Activated T-cell treated with anti-CD3 and anti-CD28 coated beads, Interleukin-2, amount 50 U/mL, for 24 hours (primary cell): ENCODE measurements at regions not wholly inside any gene's neighbourhood (a gene's known extent, or its start where the extent isn't known, plus 50 kb on each side); places are given as distances from the start of the nearest gene placed in this dataset.
A peak's percentile ranks its signal among the peaks of the same experiment; 100 is the strongest.

Experiments
- DNase-seq: peaks from one replicate; pipeline ENCODE4 v3.0.0-alpha.2; 2020
- H3K27ac Mint-ChIP-seq: 2 replicates; pipeline ENCODE4 v1.8.0; 2020; ENCODE audit warnings: mild to moderate bottlenecking, mixed read lengths
- H3K27me3 Mint-ChIP-seq: 2 replicates; pipeline ENCODE4 v1.8.0; 2020; ENCODE audit warnings: mixed read lengths
- H3K36me3 Mint-ChIP-seq: 2 replicates; pipeline ENCODE4 v1.8.0; 2020; ENCODE audit warnings: low read depth, mixed read lengths
- H3K4me1 Mint-ChIP-seq: 2 replicates; pipeline ENCODE4 v1.8.0; 2020; ENCODE audit warnings: low read depth, mixed read lengths
- H3K4me3 Mint-ChIP-seq: 2 replicates; pipeline ENCODE4 v1.8.0; 2020; ENCODE audit warnings: mild to moderate bottlenecking, moderate library complexity, mixed read lengths
- H3K9me3 Mint-ChIP-seq: 2 replicates; pipeline ENCODE4 v1.8.0; 2020; ENCODE audit warnings: mixed read lengths

DNA sequence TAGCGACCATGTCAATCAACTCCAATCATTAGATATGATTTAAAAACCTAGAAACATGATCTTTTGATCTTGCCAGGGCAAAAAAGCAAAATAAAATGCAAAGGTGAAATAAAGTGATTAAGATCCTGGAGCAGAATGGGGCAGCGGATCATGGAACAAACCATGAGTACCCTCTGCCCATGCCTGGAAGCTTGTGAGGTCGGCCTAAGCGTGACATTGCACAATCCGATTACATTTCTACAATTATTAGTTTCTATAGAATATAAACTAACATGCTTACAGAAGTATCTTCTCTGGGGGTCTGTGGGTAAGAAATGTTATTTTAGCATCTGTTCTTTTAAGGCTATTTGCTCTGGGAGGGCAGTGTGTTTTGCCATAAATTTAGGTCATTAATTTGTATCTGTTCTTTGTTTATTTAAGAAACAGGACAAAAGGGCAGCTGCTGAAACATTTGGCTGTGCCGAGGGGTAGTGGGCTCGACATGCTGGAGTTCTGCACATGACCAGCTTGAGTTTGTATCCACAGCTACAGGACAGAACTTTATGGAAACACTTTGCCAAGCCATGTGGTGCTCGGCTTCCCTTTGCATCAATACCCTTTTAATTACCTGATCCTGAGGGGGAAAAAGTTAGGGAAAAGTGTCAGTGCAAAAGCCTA lies 55.9 kb downstream of the ZBTB18 start:
- no peak overlapping the region for H3K4me3 Mint-ChIP-seq
- no peaks in the 10 kb centered on the region for H3K4me1 Mint-ChIP-seq
- H3K36me3 Mint-ChIP-seq = no peaks in the 10 kb centered on the region
- H3K9me3 Mint-ChIP-seq = no peaks in the 10 kb centered on the region
- no peak for DNase-seq
- no peak overlapping the region for H3K27ac Mint-ChIP-seq
- peaks cover 6% of the 10 kb centered on the region for H3K27me3 Mint-ChIP-seq

DNA sequence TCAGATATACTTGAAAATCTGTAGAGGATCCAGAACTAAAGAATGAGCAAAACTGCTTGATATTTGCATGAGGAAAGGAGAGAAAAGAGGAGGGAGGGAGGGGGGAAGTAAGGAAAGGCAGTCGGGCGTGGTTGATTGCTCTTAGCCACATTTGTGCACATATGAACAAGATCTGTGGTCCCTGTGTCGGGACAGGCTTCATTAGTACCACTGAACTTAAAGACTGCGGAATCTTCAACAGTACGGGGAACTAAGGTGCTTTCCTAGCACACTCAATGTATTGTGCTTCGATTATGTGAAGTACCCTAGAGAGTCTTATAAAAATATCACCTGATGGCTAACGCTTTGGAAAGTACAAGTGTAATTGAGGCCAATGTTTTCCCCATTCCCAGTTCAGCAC lies 59.9 kb downstream of the ZBTB18 start:
- Mint-ChIP-seq H3K27ac (no peak overlapping the region), H3K36me3 (no peaks in the 10 kb centered on the region), H3K9me3 (no peaks in the 10 kb centered on the region), H3K4me3 (no peak overlapping the region), H3K4me1 (no peaks in the 10 kb centered on the region), H3K27me3 (peaks cover 4% of the 10 kb centered on the region)
- no peak for DNase-seq

DNA sequence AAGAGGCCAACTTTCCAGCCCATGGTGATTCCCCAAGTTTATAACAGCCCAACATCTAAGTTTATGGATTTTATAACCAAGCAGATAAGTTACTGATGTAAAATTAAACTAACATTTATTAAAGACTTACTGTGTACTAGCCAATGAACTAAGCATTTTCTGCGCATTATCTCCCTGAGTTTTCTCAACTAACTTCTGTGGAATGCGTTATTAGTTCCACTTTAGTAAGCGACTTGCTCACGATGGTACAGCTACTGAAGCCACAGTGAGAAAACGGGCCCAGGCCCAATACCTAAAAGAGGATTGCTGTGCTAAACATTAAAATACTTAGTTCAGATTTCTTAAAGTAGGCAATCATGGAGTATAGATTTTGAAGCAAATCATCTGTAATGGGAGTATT lies 61.0 kb downstream of the ZBTB18 start:
- Mint-ChIP-seq H3K27ac (no peak overlapping the region), H3K27me3 (peaks cover 4% of the 10 kb centered on the region)

DNA sequence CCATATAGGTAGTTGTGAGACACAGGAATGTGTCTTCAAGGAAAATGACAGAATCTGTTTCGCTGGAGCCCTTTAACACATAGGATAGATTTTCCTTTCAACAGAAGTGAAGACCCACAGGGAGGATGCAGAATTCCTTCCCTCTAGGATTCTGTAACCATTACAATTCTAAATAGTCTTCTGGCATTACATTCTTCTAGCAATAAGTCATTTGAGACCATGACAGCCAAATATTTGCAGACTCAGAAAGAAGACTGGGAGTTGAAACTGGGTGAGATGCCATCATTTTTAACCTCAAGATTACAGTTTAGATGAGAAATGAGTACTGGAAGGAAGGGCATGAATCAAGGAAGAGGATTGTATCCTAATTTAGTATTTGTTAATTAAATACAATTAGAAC lies 61.6 kb downstream of the ZBTB18 start:
- H3K27me3 Mint-ChIP-seq = peaks cover 4% of the 10 kb centered on the region
- H3K27ac Mint-ChIP-seq = no peak overlapping the region
- no peaks in the 10 kb centered on the region for H3K36me3 Mint-ChIP-seq
- no peaks in the 10 kb centered on the region for H3K4me1 Mint-ChIP-seq
- DNase-seq = no peak
- no peak overlapping the region for H3K4me3 Mint-ChIP-seq
- no peaks in the 10 kb centered on the region for H3K9me3 Mint-ChIP-seq

More for the DNA sequence above, 61.0 kb downstream of the ZBTB18 start:
- Mint-ChIP-seq H3K9me3 (no peaks in the 10 kb centered on the region), H3K4me1 (no peaks in the 10 kb centered on the region), H3K36me3 (no peaks in the 10 kb centered on the region), H3K4me3 (no peak overlapping the region)
- no peak for DNase-seq

DNA sequence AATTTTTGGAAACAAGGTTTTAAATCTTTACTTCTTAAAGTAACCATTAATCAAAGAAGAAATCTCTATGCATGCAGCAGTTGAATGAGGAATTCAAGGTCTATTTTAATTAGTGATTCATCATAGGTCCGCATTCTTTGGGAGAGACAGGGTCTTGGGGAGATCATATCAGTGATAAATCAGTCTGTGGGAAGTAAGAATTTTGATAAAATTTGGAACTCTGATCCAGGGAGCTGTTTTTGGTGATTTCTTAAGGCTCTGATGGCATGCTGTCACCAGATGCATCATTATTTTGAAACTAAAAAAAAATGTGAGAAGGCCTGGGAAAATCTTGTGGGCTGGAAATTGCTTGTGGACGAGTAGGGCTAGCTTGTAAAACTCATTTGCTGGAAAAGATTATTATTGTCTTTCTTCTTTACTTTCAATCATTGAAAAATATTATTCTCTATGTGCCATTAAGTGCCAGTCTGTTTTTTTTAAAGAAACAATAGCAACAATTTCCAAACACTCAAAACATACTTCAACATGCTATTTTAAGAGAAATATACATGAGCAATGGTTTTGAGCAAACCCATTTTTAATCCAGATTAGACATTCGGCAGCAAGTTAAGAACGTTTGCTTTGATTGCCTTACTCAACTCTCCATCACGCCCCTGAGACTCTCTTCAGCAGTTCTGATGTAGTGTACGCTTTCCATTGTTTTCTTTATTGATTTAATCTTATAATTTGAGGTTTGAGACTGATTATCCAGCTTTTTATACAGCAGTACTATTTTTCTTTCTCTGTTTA lies 62.6 kb downstream of the ZBTB18 start:
- Mint-ChIP-seq H3K4me3 (no peak overlapping the region), H3K27ac (no peak overlapping the region), H3K27me3 (peaks cover 3% of the 10 kb centered on the region), H3K9me3 (no peaks in the 10 kb centered on the region), H3K4me1 (no peaks in the 10 kb centered on the region), H3K36me3 (no peaks in the 10 kb centered on the region)
- DNase-seq = no peak

DNA sequence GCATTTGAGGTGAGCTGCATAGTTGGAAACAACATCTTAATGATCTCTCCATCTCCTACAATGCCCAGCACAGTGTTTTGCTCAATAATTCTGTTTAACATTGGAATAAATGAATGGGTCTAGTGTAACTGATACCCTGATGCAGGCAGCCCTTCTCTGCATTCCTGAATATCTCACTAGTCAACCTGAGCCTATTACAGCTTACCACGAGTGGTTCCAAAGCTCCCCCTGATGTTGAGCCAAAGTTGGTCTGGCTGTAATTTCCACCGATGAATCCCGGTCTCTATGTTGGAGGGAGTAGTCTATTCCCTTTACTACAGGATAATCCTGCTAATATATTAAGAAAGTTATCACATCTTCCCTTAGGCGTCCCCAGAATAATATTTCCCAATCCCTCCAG lies 63.8 kb downstream of the ZBTB18 start:
- H3K36me3 Mint-ChIP-seq = no peaks in the 10 kb centered on the region
- H3K4me1 Mint-ChIP-seq = no peaks in the 10 kb centered on the region
- H3K9me3 Mint-ChIP-seq = no peaks in the 10 kb centered on the region
- H3K27me3 Mint-ChIP-seq = peaks cover 3% of the 10 kb centered on the region
- H3K4me3 Mint-ChIP-seq = no peak overlapping the region
- DNase-seq = no peak
- H3K27ac Mint-ChIP-seq = no peak overlapping the region

DNA sequence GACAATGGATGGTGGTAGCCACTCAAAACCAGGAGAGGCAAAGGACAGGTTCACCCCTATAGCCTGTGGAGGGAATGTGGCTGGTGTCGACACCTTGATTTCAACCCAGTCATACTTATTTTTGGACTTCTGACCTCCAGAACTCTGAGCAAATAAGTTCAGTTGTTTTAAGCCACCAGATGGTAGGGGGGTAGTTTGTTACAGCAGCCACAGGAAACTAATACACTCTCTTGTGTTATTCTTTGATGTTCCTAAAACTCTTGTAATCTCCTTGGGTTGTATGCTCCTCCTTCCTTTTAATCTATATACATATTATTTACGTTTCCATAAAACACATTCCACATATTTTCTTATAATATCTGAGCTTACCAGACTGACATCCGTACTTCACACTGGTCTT lies 65.9 kb downstream of the ZBTB18 start:
- Mint-ChIP-seq H3K4me3 (no peak overlapping the region), H3K27ac (no peak overlapping the region), H3K4me1 (no peaks in the 10 kb centered on the region), H3K27me3 (peaks cover 3% of the 10 kb centered on the region), H3K9me3 (no peaks in the 10 kb centered on the region), H3K36me3 (no peaks in the 10 kb centered on the region)
- no peak for DNase-seq

DNA sequence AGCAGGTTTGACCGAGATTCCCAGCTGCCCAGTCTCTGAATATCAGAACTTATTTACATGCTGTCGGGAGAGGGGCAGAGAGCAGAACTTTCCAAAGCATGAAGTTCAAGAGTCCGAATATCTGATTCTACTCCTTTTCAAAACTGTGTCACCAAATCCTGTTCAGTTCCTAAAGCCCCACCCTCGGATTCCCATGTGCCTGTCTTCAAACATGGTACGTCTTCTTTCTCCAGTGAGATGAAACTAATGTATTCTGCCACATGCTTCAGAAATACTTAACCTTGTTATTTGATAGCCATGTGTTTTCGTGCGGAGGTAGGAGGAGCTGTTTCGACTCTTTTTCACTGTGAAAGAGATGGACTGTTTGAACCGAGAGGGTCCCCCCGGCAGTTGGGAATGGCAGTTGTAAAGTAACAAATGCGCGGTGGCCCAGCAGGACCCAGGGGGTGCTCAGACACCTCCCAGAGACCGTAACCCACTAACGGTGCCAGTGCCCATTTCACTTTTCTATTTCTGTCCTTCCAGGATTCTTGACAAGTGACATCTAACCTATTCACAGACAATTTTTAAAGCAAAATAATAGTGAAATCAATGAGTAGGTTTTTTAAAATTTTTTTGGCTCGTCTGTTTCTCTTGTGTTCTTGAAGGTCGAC lies 67.2 kb downstream of the ZBTB18 start:
- DNase-seq = no peak
- H3K4me1 Mint-ChIP-seq = no peaks in the 10 kb centered on the region
- H3K4me3 Mint-ChIP-seq = no peak overlapping the region
- peaks cover 6% of the 10 kb centered on the region for H3K27me3 Mint-ChIP-seq
- H3K27ac Mint-ChIP-seq = no peak overlapping the region
- H3K36me3 Mint-ChIP-seq = no peaks in the 10 kb centered on the region
- H3K9me3 Mint-ChIP-seq = no peaks in the 10 kb centered on the region

DNA sequence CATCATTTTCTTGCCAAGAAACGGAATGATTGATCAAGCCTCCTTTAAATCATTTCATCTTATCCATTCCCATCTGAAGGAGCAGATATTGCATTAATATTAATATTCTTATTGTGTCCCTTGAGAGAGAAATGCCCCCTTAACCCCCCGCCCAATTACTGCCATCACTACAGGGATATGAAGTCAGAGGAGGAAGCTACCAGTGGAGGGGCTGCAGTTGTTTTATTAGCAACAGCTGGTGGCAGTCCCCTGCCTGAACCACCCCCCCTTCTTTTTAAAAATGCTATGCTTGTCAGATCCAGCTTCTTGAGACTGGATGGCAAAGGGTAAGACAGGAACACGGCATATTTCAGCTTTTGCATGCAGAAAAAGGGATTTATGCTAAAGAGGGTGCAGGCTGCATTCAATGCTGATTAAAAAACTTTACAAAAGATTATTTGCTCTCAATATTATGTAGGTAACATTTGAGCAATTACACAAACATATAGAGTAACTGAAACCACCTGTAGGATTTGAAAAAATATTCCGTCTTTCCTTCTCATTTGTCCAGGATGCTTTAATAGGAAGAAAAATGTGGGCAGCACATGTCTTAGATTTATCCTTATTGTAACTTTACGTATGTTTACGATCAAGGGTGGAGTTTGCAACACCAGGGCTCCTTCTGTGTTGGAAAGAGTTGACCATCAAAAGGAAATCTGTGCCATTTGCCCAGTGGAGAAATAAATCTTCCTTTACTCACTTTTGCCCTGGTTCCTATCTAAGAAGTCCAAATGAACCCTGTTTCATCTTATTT lies 77.7 kb downstream of the ZBTB18 start:
- H3K27ac Mint-ChIP-seq = no peak overlapping the region
- H3K4me3 Mint-ChIP-seq = no peak overlapping the region
- no peaks in the 10 kb centered on the region for H3K27me3 Mint-ChIP-seq
- H3K4me1 Mint-ChIP-seq = peaks cover 4% of the 10 kb centered on the region
- no peaks in the 10 kb centered on the region for H3K36me3 Mint-ChIP-seq
- H3K9me3 Mint-ChIP-seq = peaks cover 2% of the 10 kb centered on the region
- no peak for DNase-seq

DNA sequence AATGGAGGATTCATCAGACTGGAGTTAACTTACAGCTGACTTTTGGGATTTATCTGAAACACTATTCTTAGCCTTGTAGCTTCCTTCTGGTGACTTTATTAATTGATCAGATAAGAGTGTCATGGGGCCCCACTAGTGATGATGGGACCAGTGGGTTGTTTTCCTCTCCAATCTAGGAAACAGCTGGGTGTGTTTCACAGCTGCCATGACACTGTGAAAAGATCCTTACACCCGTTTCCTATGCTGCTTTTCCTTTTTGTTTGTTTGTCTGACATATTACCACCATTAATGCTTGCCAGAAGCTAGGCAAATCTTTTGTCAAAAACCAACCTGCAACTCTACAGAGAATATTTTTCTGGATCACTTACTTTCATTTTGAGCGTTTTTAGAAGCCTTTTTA lies 86.2 kb downstream of the ZBTB18 start:
- peaks cover 9% of the 10 kb centered on the region for H3K4me1 Mint-ChIP-seq
- H3K27ac Mint-ChIP-seq = no peak overlapping the region
- H3K9me3 Mint-ChIP-seq = no peaks in the 10 kb centered on the region
- no peak for DNase-seq
- H3K4me3 Mint-ChIP-seq = peak overlapping the region; percentile 16
- peaks cover 12% of the 10 kb centered on the region for H3K27me3 Mint-ChIP-seq
- no peaks in the 10 kb centered on the region for H3K36me3 Mint-ChIP-seq

DNA sequence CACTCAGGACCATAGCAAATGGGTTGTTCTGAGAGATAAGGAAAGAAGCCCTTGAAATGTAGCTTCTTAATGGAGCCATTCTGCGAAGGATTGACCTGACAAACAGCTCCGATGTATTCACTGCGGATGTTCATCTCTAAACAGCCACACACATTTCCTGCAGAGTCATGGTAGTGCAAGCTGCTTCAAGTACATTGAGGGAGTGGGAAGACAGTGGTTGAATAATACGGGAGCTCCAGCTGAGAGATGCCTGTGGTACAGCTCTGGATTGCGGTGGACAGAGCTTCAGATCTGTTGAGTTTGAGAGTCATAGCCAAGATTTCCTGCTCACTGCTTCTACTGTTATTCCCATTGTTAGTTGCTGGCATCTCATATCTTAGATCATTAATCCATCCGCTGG lies 86.6 kb downstream of the ZBTB18 start:
- no peaks in the 10 kb centered on the region for H3K36me3 Mint-ChIP-seq
- no peak for DNase-seq
- H3K27me3 Mint-ChIP-seq = peaks cover 12% of the 10 kb centered on the region
- peaks cover 9% of the 10 kb centered on the region for H3K4me1 Mint-ChIP-seq
- no peak overlapping the region for H3K27ac Mint-ChIP-seq
- no peaks in the 10 kb centered on the region for H3K9me3 Mint-ChIP-seq
- peak overlapping the region; percentile 16 for H3K4me3 Mint-ChIP-seq

DNA sequence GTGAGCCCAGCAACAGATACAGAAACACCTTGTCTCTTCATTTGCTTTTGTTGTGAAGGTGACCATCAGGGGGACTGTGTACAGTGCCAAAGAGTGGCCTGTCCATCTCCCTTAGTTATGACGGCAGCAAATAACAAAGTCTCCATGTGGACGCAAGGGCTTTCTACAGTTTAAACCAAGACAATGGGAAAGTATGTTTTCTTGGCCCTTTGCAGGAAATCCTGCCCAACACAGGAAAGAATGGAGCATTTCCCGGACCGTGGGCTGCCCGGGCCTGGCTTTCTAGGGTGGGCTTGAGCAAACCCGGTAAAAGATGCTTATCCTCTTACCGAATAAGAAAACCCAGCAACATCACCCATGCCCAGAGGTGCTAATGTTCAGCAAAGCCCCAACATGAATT lies 87.3 kb downstream of the ZBTB18 start:
- Mint-ChIP-seq H3K27me3 (peaks cover 12% of the 10 kb centered on the region), H3K36me3 (no peaks in the 10 kb centered on the region), H3K27ac (no peak overlapping the region), H3K4me3 (no peak overlapping the region), H3K9me3 (no peaks in the 10 kb centered on the region), H3K4me1 (peaks cover 9% of the 10 kb centered on the region)
- DNase-seq = no peak

DNA sequence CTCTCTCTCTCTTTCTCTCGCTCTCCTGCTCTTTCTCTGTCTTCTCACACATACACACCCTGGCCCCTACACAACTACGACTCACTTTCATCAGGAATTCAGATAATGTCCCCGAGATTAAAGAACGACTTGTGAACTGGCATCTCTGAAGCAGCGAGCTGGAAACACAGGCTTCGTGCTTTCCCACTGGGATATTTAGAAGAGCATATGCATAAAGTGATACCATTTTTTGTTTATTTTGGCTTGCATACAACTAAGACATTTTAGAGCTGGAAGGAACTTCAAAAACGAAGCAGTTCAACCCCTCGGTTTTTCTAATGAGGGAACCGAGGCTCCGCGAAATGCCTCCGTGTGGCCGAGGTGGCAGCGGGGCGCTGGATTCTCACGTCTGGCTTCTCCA lies 88.6 kb downstream of the ZBTB18 start:
- Mint-ChIP-seq H3K4me3 (no peak overlapping the region), H3K4me1 (peaks cover 9% of the 10 kb centered on the region), H3K9me3 (no peaks in the 10 kb centered on the region), H3K27me3 (peaks cover 12% of the 10 kb centered on the region), H3K27ac (no peak overlapping the region), H3K36me3 (no peaks in the 10 kb centered on the region)
- no peak for DNase-seq

DNA sequence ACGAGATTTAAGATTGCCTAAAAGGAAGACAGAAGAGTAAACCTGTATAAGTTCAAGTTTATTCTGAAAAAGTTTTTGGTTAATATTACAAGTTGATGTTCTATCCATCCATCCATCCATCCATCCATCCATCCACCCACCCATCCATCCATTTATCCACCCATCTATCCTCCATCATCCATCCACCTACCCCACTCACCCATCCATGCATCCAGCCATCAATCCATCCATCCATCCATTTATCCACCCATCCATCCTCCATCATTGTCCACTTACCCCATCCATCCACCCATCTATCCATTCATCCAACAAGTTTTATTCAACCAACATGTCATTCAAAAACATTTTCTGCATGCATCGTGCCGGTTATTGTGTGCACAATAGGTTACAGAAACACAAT lies 89.3 kb downstream of the ZBTB18 start:
- DNase-seq = no peak
- Mint-ChIP-seq H3K4me1 (peaks cover 9% of the 10 kb centered on the region), H3K4me3 (no peak overlapping the region), H3K9me3 (no peaks in the 10 kb centered on the region), H3K27me3 (peaks cover 10% of the 10 kb centered on the region), H3K27ac (no peak overlapping the region), H3K36me3 (no peaks in the 10 kb centered on the region)
